Cardiac muscle cell (in vitro differentiated cells and primary cell): ENCODE measurements at regions not wholly inside any gene's neighbourhood (a gene's known extent, or its start where the extent isn't known, plus 50 kb on each side); places are given as distances from the start of the nearest gene placed in this dataset.

Experiments
- DNase-seq, 2 donors: peaks; one replicate each; pipeline versions ENCODE4 v3.0.0 to v3.0.0-alpha.2; 2010 to 2017; ENCODE audit warnings: low read depth in 1 of 2, low spot score in 1 of 2
- H3K27ac ChIP-seq: fragments of 200-600 bp; sonication (generic); 2 replicates; pipeline ENCODE4 v1.5.1; 2016
- H3K27me3 ChIP-seq: fragments of 200-600 bp; sonication (generic); 2 replicates; pipeline ENCODE4 v1.6.0; 2016; ENCODE audit warnings: control low read depth
- H3K36me3 ChIP-seq: fragments of 200-600 bp; sonication (generic); 2 replicates; pipeline ENCODE4 v1.5.1; 2016; ENCODE audit warnings: control low read depth
- H3K4me1 ChIP-seq: fragments of 200-600 bp; sonication (generic); 2 replicates; pipeline ENCODE4 v1.8.1; 2017; ENCODE audit warnings: low read depth, mild to moderate bottlenecking, mixed run types
- H3K4me3 ChIP-seq: fragments of 200-600 bp; sonication (generic); 2 replicates; pipeline ENCODE4 v1.5.1; 2016; ENCODE audit warnings: mild to moderate bottlenecking
- H3K9me3 ChIP-seq: fragments of 200-600 bp; sonication (generic); 2 replicates; pipeline ENCODE4 v1.5.1; 2017; ENCODE audit warnings: low read depth, mild to moderate bottlenecking, control low read depth
- TF ChIP-seq, protein P1 (sequence below): IDR thresholded peaks from 2 replicates; pipeline ENCODE4 v1.5.1; 2012; ENCODE audit warnings: low read depth, mild to moderate bottlenecking, low read length

DNA sequence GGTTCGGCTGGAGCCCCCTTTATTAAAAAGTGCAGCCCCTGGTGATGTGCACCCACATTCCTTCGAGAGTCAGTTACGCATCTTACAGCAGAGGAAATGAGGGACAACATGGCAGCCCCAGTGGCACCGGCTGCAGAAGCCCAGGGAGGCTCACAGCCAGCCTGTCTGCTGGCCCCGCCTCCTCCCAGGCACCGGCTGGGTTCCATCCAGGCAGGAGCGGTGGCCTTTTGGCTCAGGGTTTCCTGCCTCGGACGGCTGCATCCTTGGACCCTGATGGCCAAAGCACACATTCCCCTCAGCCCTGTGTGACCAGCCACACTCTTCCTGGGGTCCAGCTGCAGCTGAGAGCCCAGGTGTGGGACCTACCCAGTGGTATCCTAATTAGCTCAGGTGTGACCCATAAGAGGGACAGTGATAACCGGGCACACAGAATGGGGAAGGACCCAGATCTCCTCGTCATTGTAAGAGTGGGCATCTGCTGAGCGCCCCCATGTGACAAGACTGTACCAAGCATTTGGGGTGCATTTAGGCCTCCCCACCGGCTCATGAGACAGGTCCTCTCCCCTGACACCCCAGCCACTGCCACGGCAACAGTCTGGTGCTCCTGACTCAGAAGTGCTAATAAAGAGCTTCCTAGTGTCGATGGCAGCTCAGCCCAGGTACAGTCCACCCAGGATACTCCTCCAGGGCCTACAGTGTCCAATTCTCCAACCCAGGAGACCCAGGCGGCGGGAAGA, 63.3 kb upstream of the CHST15 start:
- TF ChIP-seq, protein P1, sequence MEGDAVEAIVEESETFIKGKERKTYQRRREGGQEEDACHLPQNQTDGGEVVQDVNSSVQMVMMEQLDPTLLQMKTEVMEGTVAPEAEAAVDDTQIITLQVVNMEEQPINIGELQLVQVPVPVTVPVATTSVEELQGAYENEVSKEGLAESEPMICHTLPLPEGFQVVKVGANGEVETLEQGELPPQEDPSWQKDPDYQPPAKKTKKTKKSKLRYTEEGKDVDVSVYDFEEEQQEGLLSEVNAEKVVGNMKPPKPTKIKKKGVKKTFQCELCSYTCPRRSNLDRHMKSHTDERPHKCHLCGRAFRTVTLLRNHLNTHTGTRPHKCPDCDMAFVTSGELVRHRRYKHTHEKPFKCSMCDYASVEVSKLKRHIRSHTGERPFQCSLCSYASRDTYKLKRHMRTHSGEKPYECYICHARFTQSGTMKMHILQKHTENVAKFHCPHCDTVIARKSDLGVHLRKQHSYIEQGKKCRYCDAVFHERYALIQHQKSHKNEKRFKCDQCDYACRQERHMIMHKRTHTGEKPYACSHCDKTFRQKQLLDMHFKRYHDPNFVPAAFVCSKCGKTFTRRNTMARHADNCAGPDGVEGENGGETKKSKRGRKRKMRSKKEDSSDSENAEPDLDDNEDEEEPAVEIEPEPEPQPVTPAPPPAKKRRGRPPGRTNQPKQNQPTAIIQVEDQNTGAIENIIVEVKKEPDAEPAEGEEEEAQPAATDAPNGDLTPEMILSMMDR: no peak
- DNase-seq: peak in 1 of 2 donors; percentile 59
- Histone ChIP-seq H3K4me3 (no peak overlapping the region), H3K9me3 (no peaks in the 10 kb centered on the region), H3K36me3 (no peaks in the 10 kb centered on the region), H3K27ac (no peak overlapping the region), H3K27me3 (peaks cover 4% of the 10 kb centered on the region), H3K4me1 (peaks cover 17% of the 10 kb centered on the region)

DNA sequence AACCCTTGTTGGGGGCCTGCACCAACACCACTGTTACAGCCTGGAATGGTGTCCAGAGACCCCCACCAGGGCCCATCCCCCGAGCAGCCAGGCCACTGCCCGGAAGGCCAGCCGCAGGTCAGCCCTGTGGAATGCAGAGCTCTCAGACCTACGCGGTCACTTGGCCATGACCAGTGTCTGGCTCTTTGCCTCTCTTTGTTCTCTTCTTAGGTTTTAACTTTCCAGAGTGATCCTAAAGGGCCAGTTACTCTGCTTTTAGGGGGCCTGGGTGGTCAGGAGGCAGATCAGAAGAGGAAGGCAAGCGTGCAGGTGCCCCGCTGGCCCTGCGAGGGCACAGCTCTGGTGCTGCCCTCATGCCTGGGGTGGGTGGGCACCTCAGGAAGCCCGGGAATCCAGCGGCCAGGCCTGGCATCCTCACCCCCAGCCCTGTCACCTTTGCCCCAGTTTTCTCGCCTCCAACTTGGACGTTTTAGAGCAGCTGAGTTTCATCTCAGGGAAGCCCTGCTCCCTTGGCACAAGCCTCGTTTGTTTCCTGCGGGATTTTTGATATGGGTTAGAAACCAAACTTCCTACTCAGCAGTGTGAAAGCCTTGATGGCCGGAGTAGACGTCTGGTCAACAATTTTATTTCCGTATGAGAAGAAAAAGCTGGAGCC, 62.5 kb upstream of the CHST15 start:
- DNase-seq: peak; percentile 55 to 90
- H3K36me3 ChIP-seq: no peaks in the 10 kb centered on the region
- peaks cover 4% of the 10 kb centered on the region for H3K27me3 ChIP-seq
- H3K9me3 ChIP-seq: no peaks in the 10 kb centered on the region
- peaks cover 17% of the 10 kb centered on the region for H3K4me1 ChIP-seq
- TF ChIP-seq, protein P1: no peak
- H3K4me3 ChIP-seq: no peak overlapping the region
- H3K27ac ChIP-seq: peak overlapping the region; percentile 84

DNA sequence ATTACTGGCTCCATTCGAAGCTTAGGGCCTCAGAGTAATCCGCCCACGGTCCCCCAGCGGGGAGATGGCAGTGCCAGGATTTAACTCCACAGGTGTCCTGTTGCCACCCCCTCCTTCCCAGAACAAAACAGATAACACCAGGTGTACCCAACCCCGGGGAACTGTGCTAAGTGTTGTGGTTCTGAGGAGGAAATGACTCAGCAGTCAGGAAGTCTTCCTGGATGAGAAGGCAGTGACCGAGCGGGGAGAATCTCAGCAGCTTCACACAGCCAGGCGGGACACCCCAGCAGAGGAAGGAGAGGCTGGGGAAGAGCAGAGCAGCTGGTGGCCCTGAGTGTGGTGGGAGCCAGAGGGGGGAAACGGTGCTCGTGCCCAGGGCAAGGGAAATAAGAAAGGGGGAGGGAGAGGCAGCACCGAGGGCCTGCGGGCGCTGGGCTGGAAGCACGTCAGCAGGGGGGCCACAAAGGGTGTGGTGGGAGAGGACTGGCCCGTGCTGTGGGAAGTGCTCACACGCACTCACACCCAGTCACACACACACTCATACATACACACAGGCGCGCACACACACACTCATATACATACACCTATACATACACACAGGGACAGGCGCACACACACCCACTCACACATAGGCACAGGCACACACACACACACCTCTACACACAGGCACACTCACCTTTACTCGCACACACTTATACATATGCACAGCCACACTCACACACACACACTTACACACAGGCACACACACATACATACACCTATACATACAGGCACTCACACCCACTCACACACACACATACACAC, 59.8 kb upstream of the CHST15 start:
- no peaks in the 10 kb centered on the region for H3K27me3 ChIP-seq
- peak in 1 of 2 donors; percentile 85 for DNase-seq
- peaks cover 17% of the 10 kb centered on the region for H3K4me1 ChIP-seq
- no peak overlapping the region for H3K4me3 ChIP-seq
- no peaks in the 10 kb centered on the region for H3K36me3 ChIP-seq
- TF ChIP-seq, protein P1: no peak
- no peaks in the 10 kb centered on the region for H3K9me3 ChIP-seq
- no peak overlapping the region for H3K27ac ChIP-seq

DNA sequence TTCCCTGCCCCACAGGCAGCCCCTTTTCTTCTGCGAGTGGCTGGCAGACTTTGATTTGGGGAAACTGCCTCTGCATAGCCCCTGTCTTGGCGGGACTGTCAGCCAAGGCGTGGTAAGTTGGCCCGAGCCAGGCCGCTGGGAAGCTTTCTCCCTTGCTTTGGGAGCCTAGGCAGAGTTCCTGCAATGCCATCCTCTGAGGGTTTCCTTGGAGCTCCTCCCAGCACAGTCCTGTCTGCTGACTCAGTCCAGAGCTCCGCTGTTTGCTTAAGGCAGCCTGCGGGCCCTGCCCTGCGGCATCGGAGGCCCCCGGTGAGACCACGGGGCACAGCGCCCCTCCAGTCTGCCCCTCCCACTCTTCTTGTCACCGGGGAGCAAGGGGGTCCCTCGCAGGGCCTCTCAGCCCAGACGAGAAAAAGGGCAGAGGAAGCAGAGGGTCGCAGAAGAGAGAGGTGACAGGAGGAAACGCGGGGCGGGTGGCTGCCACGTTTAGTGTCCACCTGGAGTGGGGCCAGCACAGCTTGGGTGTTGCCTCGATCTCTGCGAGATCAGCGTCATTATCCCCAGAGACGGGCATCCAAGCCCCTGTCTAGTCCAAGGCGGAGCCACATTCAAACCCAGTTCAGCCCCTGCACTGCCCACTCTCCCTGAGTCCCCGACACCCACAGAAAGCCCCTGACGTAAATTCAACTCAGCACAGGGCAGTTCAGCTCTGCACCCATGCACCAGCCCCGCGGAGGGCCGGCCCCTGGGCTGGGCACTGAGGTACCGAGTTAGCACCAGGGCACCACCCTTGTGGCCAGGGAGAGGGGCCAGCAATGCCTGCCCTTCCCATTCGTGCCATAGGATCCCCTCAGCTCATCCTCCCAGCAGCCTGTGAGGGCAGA, 59.0 kb upstream of the CHST15 start:
- peak in 1 of 2 donors; percentile 86 for DNase-seq
- no peaks in the 10 kb centered on the region for H3K27me3 ChIP-seq
- H3K4me1 ChIP-seq: peaks cover 16% of the 10 kb centered on the region
- no peaks in the 10 kb centered on the region for H3K9me3 ChIP-seq
- H3K27ac ChIP-seq: no peak overlapping the region
- no peak overlapping the region for H3K4me3 ChIP-seq
- TF ChIP-seq, protein P1: no peak
- H3K36me3 ChIP-seq: no peaks in the 10 kb centered on the region

DNA sequence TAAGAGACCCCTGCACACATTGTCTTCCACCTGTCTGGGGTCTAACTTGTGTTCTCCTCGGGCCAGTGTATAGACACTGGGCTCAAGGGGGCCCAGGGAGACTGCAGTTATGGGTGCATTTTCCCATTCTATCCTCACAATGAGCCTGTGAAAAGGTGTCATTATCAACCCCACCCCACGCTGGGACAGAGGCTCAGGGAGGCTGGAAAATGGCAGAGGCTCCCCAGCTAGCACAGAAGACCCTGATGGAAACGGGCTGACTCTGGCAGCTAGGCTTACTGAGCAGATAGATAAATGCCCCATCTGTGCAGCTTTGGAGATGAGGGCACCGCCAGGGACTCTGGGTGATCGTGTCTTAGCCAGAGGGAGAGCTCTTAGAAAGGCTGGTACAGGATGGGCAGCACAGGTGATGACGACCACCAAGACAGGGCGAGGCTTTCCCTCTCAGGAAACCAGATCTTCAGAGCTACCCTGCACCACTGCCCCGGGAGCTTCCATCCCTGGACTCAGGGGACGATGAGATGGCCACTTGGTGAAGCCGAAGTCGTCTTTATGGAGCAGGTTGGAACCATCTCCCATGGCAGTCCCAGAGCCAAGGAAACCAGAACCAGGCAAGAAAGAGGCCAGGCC, 58.2 kb upstream of the CHST15 start:
- no peaks in the 10 kb centered on the region for H3K36me3 ChIP-seq
- no peak overlapping the region for H3K4me3 ChIP-seq
- H3K27ac ChIP-seq: no peak overlapping the region
- no peaks in the 10 kb centered on the region for H3K9me3 ChIP-seq
- TF ChIP-seq, protein P1: no peak
- peaks cover 10% of the 10 kb centered on the region for H3K4me1 ChIP-seq
- no peaks in the 10 kb centered on the region for H3K27me3 ChIP-seq
- DNase-seq: no peak
